IMR-90 (cell line): ENCODE measurements at regions not wholly inside any gene's neighbourhood (a gene's known extent, or its start where the extent isn't known, plus 50 kb on each side); places are given as distances from the start of the nearest gene placed in this dataset.

Experiments
- ATAC-seq: fragments of 200-7000 bp; cut with Tn5 transposase; 2 replicates; pipeline ENCODE4 v1.9.1; 2020; ENCODE audit warnings: low read depth, mild to moderate bottlenecking, moderate library complexity
- BruUV-seq: library from RNA; stranded (reverse); fragments of 400-500 nt; replicated peaks from 2 replicates; lab custom pipeline; 2021; lab: Mats Ljungman, UMichigan
- CTCF ChIA-PET: fragments of 300-600 bp; formaldehyde crosslinking; extraction: SDS; loops from one replicate; lab custom pipeline; 2021; ENCODE audit warnings: antibody characterized with exemption; lab: Yijun Ruan, JAX
- POLR2A ChIA-PET: fragments of 300-600 bp; sonication (Branson Sonifier 250); formaldehyde crosslinking; loops from one replicate; lab custom pipeline; 2022; ENCODE audit warnings: antibody characterized with exemption; ENCODE audit not compliant: unreplicated experiment; lab: Charles Lee
- DNase-seq: peaks from one replicate; pipeline ENCODE4 v3.0.0; 2013
- H2AFZ ChIP-seq: replicated peaks from 2 replicates; pipeline ENCODE3; 2013; ENCODE audit warnings: low read length, mild to moderate bottlenecking; ENCODE audit not compliant: poor library complexity
- H2AK5ac ChIP-seq: 2 replicates; pipeline ENCODE4 v1.6.1; 2013; ENCODE audit warnings: low read depth, low read length, inconsistent platforms
- H2AK9ac ChIP-seq: replicated peaks from 2 replicates; pipeline ENCODE3; 2013; ENCODE audit warnings: mild to moderate bottlenecking, low read depth, low read length, moderate library complexity; ENCODE audit not compliant: poor library complexity
- H2BK120ac ChIP-seq: 2 replicates; pipeline ENCODE4 v1.6.1; 2013; ENCODE audit warnings: low read depth, low read length, inconsistent platforms
- H2BK15ac ChIP-seq: 3 replicates; pipeline ENCODE4 v1.6.1; 2013; ENCODE audit warnings: low read depth, low read length, inconsistent platforms
- H2BK20ac ChIP-seq: 2 replicates; pipeline ENCODE4 v1.6.1; 2013; ENCODE audit warnings: low read depth, mild to moderate bottlenecking, inconsistent platforms, low read length, moderate library complexity
- H2BK5ac ChIP-seq: 2 replicates; pipeline ENCODE4 v1.6.1; 2013; ENCODE audit warnings: mild to moderate bottlenecking, low read depth, low read length, inconsistent platforms; ENCODE audit not compliant: poor library complexity, severe bottlenecking
- H3K14ac ChIP-seq: replicated peaks from 2 replicates; pipeline ENCODE4 v1.6.1; 2013; ENCODE audit warnings: low read depth, low read length, inconsistent platforms
- H3K18ac ChIP-seq: 2 replicates; pipeline ENCODE4 v1.6.1; 2013; ENCODE audit warnings: low read depth, low read length, control low read depth
- H3K23ac ChIP-seq: 2 replicates; pipeline ENCODE4 v1.6.1; 2013; ENCODE audit warnings: low read depth, low read length, inconsistent platforms
- H3K27ac ChIP-seq: 2 replicates; pipeline ENCODE4 v1.5.1; 2013; ENCODE audit warnings: mild to moderate bottlenecking, control low read depth, low read length; ENCODE audit not compliant: insufficient read depth
- H3K27me3 ChIP-seq: 2 replicates; pipeline ENCODE4 v1.6.1; 2013; ENCODE audit warnings: low read length; ENCODE audit not compliant: control insufficient read depth, insufficient read depth
- H3K36me3 ChIP-seq: 2 replicates; pipeline ENCODE4 v1.6.1; 2013; ENCODE audit warnings: low read length, mixed read lengths; ENCODE audit not compliant: control insufficient read depth, insufficient read depth
- H3K4ac ChIP-seq: 2 replicates; pipeline ENCODE4 v1.6.1; 2013; ENCODE audit warnings: low read depth, low read length, inconsistent platforms
- H3K4me1 ChIP-seq: 2 replicates; pipeline ENCODE4 v1.6.1; 2013; ENCODE audit warnings: low read length, mixed read lengths; ENCODE audit not compliant: control insufficient read depth, insufficient read depth
- H3K4me2 ChIP-seq: 2 replicates; pipeline ENCODE4 v1.6.1; 2013; ENCODE audit warnings: low read depth, mild to moderate bottlenecking, control low read depth, low read length, moderate library complexity
- H3K4me3 ChIP-seq: 2 replicates; pipeline ENCODE4 v1.5.1; 2013; ENCODE audit warnings: low read depth, mild to moderate bottlenecking, control low read depth, low read length, moderate library complexity; ENCODE audit not compliant: insufficient read depth
- H3K56ac ChIP-seq: 2 replicates; pipeline ENCODE4 v1.6.1; 2013; ENCODE audit warnings: low read length, inconsistent platforms; ENCODE audit not compliant: insufficient read depth; ENCODE audit errors: extremely low read depth
- H3K79me1 ChIP-seq, 2 experiments: 2 replicates each; pipeline ENCODE4 v1.6.1; 2013; ENCODE audit warnings: low read length in 2 of 2, inconsistent platforms in 1 of 2, low read depth in 1 of 2
- H3K9ac ChIP-seq: 2 replicates; pipeline ENCODE4 v1.6.1; 2013; ENCODE audit warnings: low read depth, low read length, control low read depth
- H3K9me1 ChIP-seq: 2 replicates; pipeline ENCODE4 v1.6.1; 2013; ENCODE audit warnings: low read length, inconsistent platforms; ENCODE audit not compliant: insufficient read depth
- H3K9me3 ChIP-seq: 2 replicates; pipeline ENCODE4 v1.6.1; 2013; ENCODE audit warnings: low read length; ENCODE audit not compliant: control insufficient read depth, insufficient read depth
- H4K20me1 ChIP-seq: 2 replicates; pipeline ENCODE4 v1.6.1; 2013; ENCODE audit warnings: low read length, inconsistent platforms; ENCODE audit not compliant: insufficient read depth
- H4K5ac ChIP-seq: 2 replicates; pipeline ENCODE4 v1.6.1; 2013; ENCODE audit warnings: mild to moderate bottlenecking, low read depth, low read length, control low read depth
- H4K8ac ChIP-seq, 2 experiments: 2 replicates each; pipeline ENCODE4 v1.6.1; 2013; ENCODE audit warnings: low read depth in 2 of 2, low read length in 2 of 2, control low read depth in 1 of 2, inconsistent platforms in 1 of 2
- H4K91ac ChIP-seq: 2 replicates; pipeline ENCODE4 v1.6.1; 2013; ENCODE audit warnings: low read depth, low read length, inconsistent platforms; ENCODE audit not compliant: insufficient read depth
- CEBPB ChIP-seq: IDR thresholded peaks from 2 replicates; pipeline ENCODE4 v1.6.1; 2012; ENCODE audit warnings: low read depth, low read length, improper control_type of control experiment
- CHD1 ChIP-seq: IDR thresholded peaks from 2 replicates; pipeline ENCODE4 v1.6.1; 2012; ENCODE audit warnings: low read depth, low read length, improper control_type of control experiment
- FOS ChIP-seq: fragments of 150-350 bp; IDR thresholded peaks from 2 replicates; pipeline ENCODE4 v1.6.1; 2016; ENCODE audit warnings: low read depth, low read length
- MAZ ChIP-seq: IDR thresholded peaks from 2 replicates; pipeline ENCODE4 v1.6.1; 2012; ENCODE audit warnings: low read depth, mild to moderate bottlenecking, low read length, improper control_type of control experiment, moderate library complexity, borderline replicate concordance
- MXI1 ChIP-seq: IDR thresholded peaks from 2 replicates; pipeline ENCODE4 v1.6.1; 2012; ENCODE audit warnings: low read depth, mild to moderate bottlenecking, low read length, moderate library complexity, borderline replicate concordance
- NFE2L2 ChIP-seq: fragments of 150-350 bp; IDR thresholded peaks from 2 replicates; pipeline ENCODE4 v1.6.1; 2016; ENCODE audit warnings: low read depth, mild to moderate bottlenecking, low read length
- POLR2A ChIP-seq: IDR thresholded peaks from 2 replicates; pipeline ENCODE4 v1.6.1; 2012; ENCODE audit warnings: mild to moderate bottlenecking, low read depth, low read length
- RAD21 ChIP-seq: IDR thresholded peaks from 2 replicates; pipeline ENCODE4 v1.6.1; 2012; ENCODE audit warnings: low read length, improper control_type of control experiment
- RCOR1 ChIP-seq: IDR thresholded peaks from 2 replicates; pipeline ENCODE4 v1.6.1; 2012; ENCODE audit warnings: mild to moderate bottlenecking, low read length, improper control_type of control experiment; ENCODE audit not compliant: insufficient replicate concordance
- RFX5 ChIP-seq: IDR thresholded peaks from 2 replicates; pipeline ENCODE4 v1.8.0; 2012; ENCODE audit warnings: low read depth, mild to moderate bottlenecking, low read length, moderate library complexity
- WGBS, 2 experiments: methylation state at CpG; one replicate each; pipeline versions ENCODE4 v1.1.5 to v1.1.7; 2013; ENCODE audit warnings: missing lambda C conversion rate in 2 of 2; ENCODE audit not compliant: insufficient read length in 1 of 2; ENCODE audit errors: extremely low coverage in 2 of 2; 5-methylcytosine and 5-hydroxymethylcytosine counted together
- dilution Hi-C: fragments of 300-500 bp; cut with HindIII; formaldehyde crosslinking; loops from one replicate; pipeline ENCODE4 v1.14.3; 2018; ENCODE audit warnings: low sequenced_read_pairs; ENCODE audit not compliant: unreplicated experiment
- in situ Hi-C: fragments of 300-500 bp; cut with MboI; formaldehyde crosslinking; loops from 3 replicates; pipeline ENCODE4 v1.14.3; 2019; ENCODE audit warnings: low sequenced_read_pairs, inconsistent platforms, mixed read lengths
- intact Hi-C: fragments of 100-400 bp; cut with micrococcal nuclease; formaldehyde crosslinking; loops from 2 replicates; pipeline ENCODE4 v1.10.0; 2022
- TF ChIP-seq, protein P1 (sequence below): fragments of 150-350 bp; IDR thresholded peaks from 2 replicates; pipeline ENCODE4 v1.6.1; 2017; ENCODE audit warnings: mild to moderate bottlenecking, antibody characterized with exemption, low read length, low read depth

DNA sequence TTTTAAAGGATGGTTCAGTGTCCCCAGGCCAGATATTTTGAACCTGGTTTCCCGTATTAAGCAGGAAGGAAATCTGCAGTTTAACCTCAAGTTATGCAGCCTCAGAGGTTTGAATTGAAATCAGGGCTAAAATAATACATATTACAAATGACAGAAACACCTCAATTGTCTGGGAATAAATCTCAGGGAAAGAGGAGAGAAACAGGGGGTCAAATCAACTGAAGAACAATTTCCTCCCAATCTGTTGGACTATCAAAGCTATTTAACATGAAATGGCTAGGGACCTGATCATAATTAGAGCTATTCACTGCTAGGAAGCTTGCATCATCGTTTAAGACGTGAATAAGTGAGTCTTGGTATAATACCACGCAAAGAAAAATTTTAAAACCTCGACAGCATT is 150.0 kb upstream of the ARHGAP28 start:
- H3K18ac ChIP-seq, result no peak overlapping the region
- H3K27ac ChIP-seq, result no peak overlapping the region
- no peak overlapping the region for H3K23ac ChIP-seq
- ChIA-PET CTCF (no interaction called here), POLR2A (no interaction called here)
- no peak overlapping the region for H3K9ac ChIP-seq
- dilution Hi-C loops (no loop called here), in situ Hi-C loops (no loop called here), intact Hi-C loops (no loop called here)
- H2BK20ac ChIP-seq, result no peak overlapping the region
- no peak overlapping the region for H3K4me3 ChIP-seq
- ATAC-seq (no peak), DNase-seq (no peak)
- no peaks in the 10 kb centered on the region for H3K79me1 ChIP-seq
- H3K56ac ChIP-seq, result no peak overlapping the region
- H4K20me1 ChIP-seq, result no peaks in the 10 kb centered on the region
- H2BK5ac ChIP-seq, result no peak overlapping the region
- H2AK9ac ChIP-seq, result no peak overlapping the region
- no peak overlapping the region for H2AK5ac ChIP-seq
- no TSS peak for BruUV-seq
- H3K9me1 ChIP-seq, result no peaks in the 10 kb centered on the region
- no peak overlapping the region for H2AFZ ChIP-seq
- H3K14ac ChIP-seq, result no peak overlapping the region
- no peak overlapping the region for H3K4ac ChIP-seq
- H4K91ac ChIP-seq, result no peak overlapping the region
- H2BK15ac ChIP-seq, result no peak overlapping the region
- H3K36me3 ChIP-seq, result no peaks in the 10 kb centered on the region
- peaks cover 3% of the 10 kb centered on the region for H3K27me3 ChIP-seq
- no peak overlapping the region for H3K4me2 ChIP-seq
- H4K5ac ChIP-seq, result no peak overlapping the region
- no peak overlapping the region for H2BK120ac ChIP-seq
- no peak for TF ChIP-seq POLR2A
- no peak for TF ChIP-seq RFX5
- TF ChIP-seq NFE2L2, result no peak
- no peak for TF ChIP-seq MXI1
- TF ChIP-seq CEBPB, result no peak
- TF ChIP-seq CHD1, result no peak
- no peak for TF ChIP-seq RCOR1
- TF ChIP-seq, protein P1, sequence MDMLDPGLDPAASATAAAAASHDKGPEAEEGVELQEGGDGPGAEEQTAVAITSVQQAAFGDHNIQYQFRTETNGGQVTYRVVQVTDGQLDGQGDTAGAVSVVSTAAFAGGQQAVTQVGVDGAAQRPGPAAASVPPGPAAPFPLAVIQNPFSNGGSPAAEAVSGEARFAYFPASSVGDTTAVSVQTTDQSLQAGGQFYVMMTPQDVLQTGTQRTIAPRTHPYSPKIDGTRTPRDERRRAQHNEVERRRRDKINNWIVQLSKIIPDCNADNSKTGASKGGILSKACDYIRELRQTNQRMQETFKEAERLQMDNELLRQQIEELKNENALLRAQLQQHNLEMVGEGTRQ, result no peak
- no peak for TF ChIP-seq RAD21
- TF ChIP-seq FOS, result no peak
- TF ChIP-seq MAZ, result no peak
- H4K8ac ChIP-seq, result no peak overlapping the region
- no peaks in the 10 kb centered on the region for H3K4me1 ChIP-seq
- no peaks in the 10 kb centered on the region for H3K9me3 ChIP-seq
- no CpG with 5 or more reads among the region's 5 CpGs for WGBS, 2 experiments
